ENCODE measurements at regions not wholly inside any gene's neighbourhood (a gene's known extent, or its start where the extent isn't known, plus 50 kb on each side); places are given as distances from the start of the nearest gene placed in this dataset.
A peak's percentile ranks its signal among the peaks of the same experiment; 100 is the strongest.

GRCh38 chr9:18330401-18331309 lies 143.3 kb upstream of the ADAMTSL1 start:
- no peaks in the 10 kb centered on the region for H3K4me1 ChIP-seq (ENCODE audit: insufficient read depth)
- no peak overlapping the region for H3K27ac ChIP-seq (ENCODE audit: low read depth)

GRCh38 chr9:18331310-18331684 lies 142.7 kb upstream of the ADAMTSL1 start:
- Histone ChIP-seq H3K4me3 (ENCODE audit: low read depth, low read length) (no peak overlapping the region), H3K27ac (ENCODE audit: low read depth) (no peak overlapping the region), H3K4me1 (ENCODE audit: insufficient read depth) (no peaks in the 10 kb centered on the region), H3K36me3 (ENCODE audit: insufficient read depth) (no peaks in the 10 kb centered on the region)
- no peak for DNase-seq (ENCODE audit: extremely low spot score)

More at GRCh38 chr9:18330401-18331309, 143.3 kb upstream of the ADAMTSL1 start:
- DNase-seq (ENCODE audit: extremely low spot score) = no peak
- Histone ChIP-seq H3K36me3 (ENCODE audit: insufficient read depth) (no peaks in the 10 kb centered on the region), H3K4me3 (ENCODE audit: low read depth, low read length) (no peak overlapping the region)
- WGBS = 47% methylated on average over 4 of the region's 4 CpGs

- 18% methylated on average over 1 of the region's 1 CpG for WGBS
- Histone ChIP-seq H3K4me3 (ENCODE audit: low read depth, low read length) (no peak overlapping the region), H3K36me3 (ENCODE audit: insufficient read depth) (no peaks in the 10 kb centered on the region), H3K4me1 (ENCODE audit: insufficient read depth) (no peaks in the 10 kb centered on the region), H3K27ac (ENCODE audit: low read depth) (no peak overlapping the region)
- DNase-seq (ENCODE audit: extremely low spot score) = peak; percentile 35
Observed at GRCh38 chr9:18331808-18332209, 142.1 kb upstream of the ADAMTSL1 start.

- DNase-seq (ENCODE audit: extremely low spot score) = no peak
Observed at GRCh38 chr9:18333157-18333556, 140.8 kb upstream of the ADAMTSL1 start.

GRCh38 chr9:18335825-18336224 lies 138.1 kb upstream of the ADAMTSL1 start:
- no peaks in the 10 kb centered on the region for H3K36me3 ChIP-seq (ENCODE audit: insufficient read depth)
- H3K27ac ChIP-seq (ENCODE audit: low read depth) = no peak overlapping the region
- WGBS = 60% methylated on average over 1 of the region's 1 CpG
- DNase-seq (ENCODE audit: extremely low spot score) = no peak
- H3K4me1 ChIP-seq (ENCODE audit: insufficient read depth) = no peaks in the 10 kb centered on the region
- H3K4me3 ChIP-seq (ENCODE audit: low read depth, low read length) = no peak overlapping the region

More at GRCh38 chr9:18333157-18333556, 140.8 kb upstream of the ADAMTSL1 start:
- Histone ChIP-seq H3K4me3 (ENCODE audit: low read depth, low read length) (no peak overlapping the region), H3K27ac (ENCODE audit: low read depth) (no peak overlapping the region), H3K4me1 (ENCODE audit: insufficient read depth) (no peaks in the 10 kb centered on the region), H3K36me3 (ENCODE audit: insufficient read depth) (no peaks in the 10 kb centered on the region)
- WGBS = 75% methylated on average over 2 of the region's 2 CpGs

GRCh38 chr9:18338042-18338441 lies 135.9 kb upstream of the ADAMTSL1 start:
- 100% methylated on average over 4 of the region's 4 CpGs for WGBS
- Histone ChIP-seq H3K4me1 (ENCODE audit: insufficient read depth) (no peaks in the 10 kb centered on the region), H3K36me3 (ENCODE audit: insufficient read depth) (no peaks in the 10 kb centered on the region), H3K27ac (ENCODE audit: low read depth) (no peak overlapping the region), H3K4me3 (ENCODE audit: low read depth, low read length) (no peak overlapping the region)
- DNase-seq (ENCODE audit: extremely low spot score) = no peak

- H3K4me1 ChIP-seq (ENCODE audit: insufficient read depth) = no peaks in the 10 kb centered on the region
- H3K4me3 ChIP-seq (ENCODE audit: low read depth, low read length) = no peak overlapping the region
- DNase-seq (ENCODE audit: extremely low spot score) = no peak
- no peaks in the 10 kb centered on the region for H3K36me3 ChIP-seq (ENCODE audit: insufficient read depth)
- no peak overlapping the region for H3K27ac ChIP-seq (ENCODE audit: low read depth)
- 93% methylated on average over 2 of the region's 2 CpGs for WGBS
Observed at GRCh38 chr9:18343784-18344183, 130.2 kb upstream of the ADAMTSL1 start.

- Histone ChIP-seq H3K4me1 (ENCODE audit: insufficient read depth) (no peaks in the 10 kb centered on the region), H3K27ac (ENCODE audit: low read depth) (no peak overlapping the region), H3K36me3 (ENCODE audit: insufficient read depth) (no peaks in the 10 kb centered on the region), H3K4me3 (ENCODE audit: low read depth, low read length) (no peak overlapping the region)
- DNase-seq (ENCODE audit: extremely low spot score) = no peak
- 90% methylated on average over 3 of the region's 3 CpGs for WGBS
Observed at GRCh38 chr9:18346745-18347144, 127.2 kb upstream of the ADAMTSL1 start.

- no peaks in the 10 kb centered on the region for H3K4me1 ChIP-seq (ENCODE audit: insufficient read depth)
- WGBS = 64% methylated on average over 2 of the region's 2 CpGs
- H3K4me3 ChIP-seq (ENCODE audit: low read depth, low read length) = no peak overlapping the region
- H3K36me3 ChIP-seq (ENCODE audit: insufficient read depth) = no peaks in the 10 kb centered on the region
- H3K27ac ChIP-seq (ENCODE audit: low read depth) = no peak overlapping the region
- no peak for DNase-seq (ENCODE audit: extremely low spot score)
Observed at GRCh38 chr9:18347386-18348082, 126.4 kb upstream of the ADAMTSL1 start.

GRCh38 chr9:18348083-18348475 lies 125.9 kb upstream of the ADAMTSL1 start:
- DNase-seq (ENCODE audit: extremely low spot score) = no peak
- Histone ChIP-seq H3K4me3 (ENCODE audit: low read depth, low read length) (no peak overlapping the region), H3K27ac (ENCODE audit: low read depth) (no peak overlapping the region), H3K36me3 (ENCODE audit: insufficient read depth) (no peaks in the 10 kb centered on the region), H3K4me1 (ENCODE audit: insufficient read depth) (no peaks in the 10 kb centered on the region)
- WGBS = 88% methylated on average over 2 of the region's 2 CpGs

GRCh38 chr9:18349530-18349929 lies 124.4 kb upstream of the ADAMTSL1 start:
- 77% methylated on average over 3 of the region's 3 CpGs for WGBS
- no peaks in the 10 kb centered on the region for H3K4me1 ChIP-seq (ENCODE audit: insufficient read depth)
- no peak overlapping the region for H3K4me3 ChIP-seq (ENCODE audit: low read depth, low read length)
- DNase-seq (ENCODE audit: extremely low spot score) = no peak
- H3K27ac ChIP-seq (ENCODE audit: low read depth) = no peak overlapping the region
- H3K36me3 ChIP-seq (ENCODE audit: insufficient read depth) = no peaks in the 10 kb centered on the region

GRCh38 chr9:18350036-18350435 lies 123.9 kb upstream of the ADAMTSL1 start:
- no peaks in the 10 kb centered on the region for H3K4me1 ChIP-seq (ENCODE audit: insufficient read depth)
- H3K27ac ChIP-seq (ENCODE audit: low read depth) = no peak overlapping the region
- no peaks in the 10 kb centered on the region for H3K36me3 ChIP-seq (ENCODE audit: insufficient read depth)
- 94% methylated on average over 3 of the region's 3 CpGs for WGBS
- no peak overlapping the region for H3K4me3 ChIP-seq (ENCODE audit: low read depth, low read length)
- no peak for DNase-seq (ENCODE audit: extremely low spot score)

GRCh38 chr9:18350995-18351595 lies 122.9 kb upstream of the ADAMTSL1 start:
- 86% methylated on average over 4 of the region's 4 CpGs for WGBS
- no peak overlapping the region for H3K27ac ChIP-seq (ENCODE audit: low read depth)

GRCh38 chr9:18352711-18353110 lies 121.2 kb upstream of the ADAMTSL1 start:
- Histone ChIP-seq H3K4me1 (ENCODE audit: insufficient read depth) (no peaks in the 10 kb centered on the region), H3K27ac (ENCODE audit: low read depth) (no peak overlapping the region), H3K4me3 (ENCODE audit: low read depth, low read length) (no peak overlapping the region), H3K36me3 (ENCODE audit: insufficient read depth) (peaks cover 1% of the 10 kb centered on the region)
- no peak for DNase-seq (ENCODE audit: extremely low spot score)
- 77% methylated on average over 3 of the region's 3 CpGs for WGBS

More at GRCh38 chr9:18350995-18351595, 122.9 kb upstream of the ADAMTSL1 start:
- Histone ChIP-seq H3K4me1 (ENCODE audit: insufficient read depth) (no peaks in the 10 kb centered on the region), H3K36me3 (ENCODE audit: insufficient read depth) (no peaks in the 10 kb centered on the region), H3K4me3 (ENCODE audit: low read depth, low read length) (no peak overlapping the region)
- no peak for DNase-seq (ENCODE audit: extremely low spot score)
